Sigmoid colon (tissue), 6 donors: ENCODE measurements at regions not wholly inside any gene's neighbourhood (a gene's known extent, or its start where the extent isn't known, plus 50 kb on each side); places are given as distances from the start of the nearest gene placed in this dataset.

Experiments used
- DNase-seq: peaks from one replicate; pipeline ENCODE4 v3.0.0-alpha.2; 2019
- H3K27ac ChIP-seq, 4 donors: fragments of 200-600 bp; sonication (generic); one replicate each; pipeline ENCODE4 v1.5.1; 2016 to 2019; ENCODE audit warnings: mild to moderate bottlenecking in 1 of 4
- H3K27me3 ChIP-seq, 3 donors: fragments of 200-600 bp; sonication (generic); one replicate each; pipeline ENCODE4 v1.5.1; 2019; ENCODE audit warnings: mild to moderate bottlenecking in 1 of 3
- H3K36me3 ChIP-seq, 4 donors: fragments of 200-600 bp; sonication (generic); one replicate each; pipeline ENCODE4 v1.5.1; 2016 to 2019
- H3K4me1 ChIP-seq, 4 donors: fragments of 200-600 bp; sonication (generic); one replicate each; pipeline ENCODE4 v1.5.1; 2017 to 2019
- H3K4me3 ChIP-seq, 4 donors: fragments of 200-600 bp; sonication (generic); one replicate each; pipeline ENCODE4 v1.5.1; 2017 to 2019; ENCODE audit warnings: mild to moderate bottlenecking in 2 of 4, moderate library complexity in 1 of 4
- H3K9me3 ChIP-seq, 4 donors: fragments of 200-600 bp in 3 of 4; sonication (generic) in 3 of 4; one replicate each; pipeline versions ENCODE4 v1.5.1 to v1.6.1; 2013 to 2019
- EP300 ChIP-seq, 4 donors: sonication (generic); formaldehyde crosslinking; IDR thresholded peaks; one replicate each; pipeline ENCODE4 v1.6.1; 2017; ENCODE audit warnings: antibody characterized with exemption in 4 of 4
- POLR2A ChIP-seq, 2 donors: fragments of 450-650 bp; IDR thresholded peaks; one replicate each; pipeline ENCODE4 v1.6.1; 2016; ENCODE audit warnings: antibody characterized with exemption in 2 of 2, mild to moderate bottlenecking in 2 of 2, moderate library complexity in 2 of 2
- POLR2AphosphoS5 ChIP-seq, 4 donors: sonication (generic); formaldehyde crosslinking; IDR thresholded peaks; one replicate each; pipeline ENCODE4 v1.6.1; 2017; ENCODE audit warnings: antibody characterized with exemption in 4 of 4
- WGBS, 2 donors: extraction: QIAGEN DNeasy Blood & Tissue Kit; methylation state at CpG; one replicate each; pipeline ENCODE4 v1.1.7; 2013; 5-methylcytosine and 5-hydroxymethylcytosine counted together
- intact Hi-C: fragments of 100-400 bp; cut with DNase I; formaldehyde crosslinking; loops from one replicate; pipeline ENCODE4 v1.15.1; 2023
- TF ChIP-seq, protein P1 (sequence below), 4 experiments: fragments of 450-650 bp in 3 of 4; fragments of 200-600 bp in 1 of 4; IDR thresholded peaks; one replicate each; pipeline ENCODE4 v1.5.1; 2016 to 2019; ENCODE audit warnings: antibody characterized with exemption in 4 of 4, mild to moderate bottlenecking in 3 of 4, moderate library complexity in 2 of 4
- donor health status: healthy with polysubstance abuse.
- donor health status: healthy.

DNA sequence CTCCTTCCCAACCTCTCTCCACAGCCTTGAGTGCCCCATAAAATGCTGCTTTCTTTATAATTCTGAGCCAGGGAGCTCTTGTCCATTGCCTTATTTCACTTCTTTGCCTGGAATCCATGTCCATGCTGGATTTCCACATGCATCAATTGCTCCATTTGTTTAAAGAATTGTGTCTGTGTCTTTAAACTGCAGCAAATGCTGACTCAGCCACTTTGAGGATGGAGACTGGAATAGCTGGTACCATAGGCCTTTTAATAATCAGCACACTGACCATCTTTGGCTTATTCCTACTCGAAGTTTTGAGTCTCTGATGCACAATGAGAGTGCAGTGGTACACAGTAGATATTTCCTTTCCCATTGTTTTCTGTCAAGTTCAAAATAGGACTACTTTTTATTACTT lies 318.8 kb downstream of the LRIG3 start:
- Histone ChIP-seq H3K36me3 (no peaks in the 10 kb centered on the region), H3K9me3 (no peaks in the 10 kb centered on the region), H3K4me3 (no peak overlapping the region), H3K27me3 (no peaks in the 10 kb centered on the region), H3K4me1 (no peaks in the 10 kb centered on the region), H3K27ac (no peak overlapping the region)
- DNase-seq = no peak
- WGBS, 2 donors = 51 to 60% methylated on average over 1 of the region's 1 CpG
- TF ChIP-seq, protein P1, sequence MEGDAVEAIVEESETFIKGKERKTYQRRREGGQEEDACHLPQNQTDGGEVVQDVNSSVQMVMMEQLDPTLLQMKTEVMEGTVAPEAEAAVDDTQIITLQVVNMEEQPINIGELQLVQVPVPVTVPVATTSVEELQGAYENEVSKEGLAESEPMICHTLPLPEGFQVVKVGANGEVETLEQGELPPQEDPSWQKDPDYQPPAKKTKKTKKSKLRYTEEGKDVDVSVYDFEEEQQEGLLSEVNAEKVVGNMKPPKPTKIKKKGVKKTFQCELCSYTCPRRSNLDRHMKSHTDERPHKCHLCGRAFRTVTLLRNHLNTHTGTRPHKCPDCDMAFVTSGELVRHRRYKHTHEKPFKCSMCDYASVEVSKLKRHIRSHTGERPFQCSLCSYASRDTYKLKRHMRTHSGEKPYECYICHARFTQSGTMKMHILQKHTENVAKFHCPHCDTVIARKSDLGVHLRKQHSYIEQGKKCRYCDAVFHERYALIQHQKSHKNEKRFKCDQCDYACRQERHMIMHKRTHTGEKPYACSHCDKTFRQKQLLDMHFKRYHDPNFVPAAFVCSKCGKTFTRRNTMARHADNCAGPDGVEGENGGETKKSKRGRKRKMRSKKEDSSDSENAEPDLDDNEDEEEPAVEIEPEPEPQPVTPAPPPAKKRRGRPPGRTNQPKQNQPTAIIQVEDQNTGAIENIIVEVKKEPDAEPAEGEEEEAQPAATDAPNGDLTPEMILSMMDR (IDR thresholded peaks at IDR 0.05) = no peak
- TF ChIP-seq POLR2A (IDR thresholded peaks at IDR 0.05) (no peak), EP300 (IDR thresholded peaks at IDR 0.05) (no peak), POLR2AphosphoS5 (IDR thresholded peaks at IDR 0.05) (no peak)
- intact Hi-C loops = no loop called here

DNA sequence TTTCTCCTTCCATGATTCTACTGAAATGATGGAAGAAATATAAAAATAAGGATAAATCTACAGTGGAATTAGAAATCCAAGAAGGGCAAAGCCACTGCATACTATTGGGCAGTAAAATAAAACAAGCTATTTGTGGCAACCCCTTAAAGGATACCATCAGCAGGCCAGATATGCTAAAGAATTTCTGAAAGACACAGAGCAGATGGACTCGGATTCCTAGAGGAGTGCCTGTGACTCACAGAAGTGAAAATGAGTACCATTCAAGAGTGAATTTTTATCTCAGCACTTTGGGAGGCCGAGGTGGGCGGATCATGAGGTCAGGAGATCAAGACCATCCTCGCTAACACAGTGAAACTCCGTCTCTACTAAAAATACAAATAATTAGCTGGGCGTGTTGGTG lies 318.1 kb downstream of the LRIG3 start:
- intact Hi-C loops = no loop called here
- Histone ChIP-seq H3K27me3 (no peaks in the 10 kb centered on the region), H3K36me3 (no peaks in the 10 kb centered on the region), H3K27ac (no peak overlapping the region), H3K9me3 (no peaks in the 10 kb centered on the region), H3K4me1 (no peaks in the 10 kb centered on the region), H3K4me3 (no peak overlapping the region)
- no peak for DNase-seq
- 86% methylated on average over 6 of the region's 6 CpGs for WGBS, 2 donors
- TF ChIP-seq, protein P1 (IDR thresholded peaks at IDR 0.05) = no peak
- TF ChIP-seq POLR2A (IDR thresholded peaks at IDR 0.05) (no peak), EP300 (IDR thresholded peaks at IDR 0.05) (no peak), POLR2AphosphoS5 (IDR thresholded peaks at IDR 0.05) (no peak)

DNA sequence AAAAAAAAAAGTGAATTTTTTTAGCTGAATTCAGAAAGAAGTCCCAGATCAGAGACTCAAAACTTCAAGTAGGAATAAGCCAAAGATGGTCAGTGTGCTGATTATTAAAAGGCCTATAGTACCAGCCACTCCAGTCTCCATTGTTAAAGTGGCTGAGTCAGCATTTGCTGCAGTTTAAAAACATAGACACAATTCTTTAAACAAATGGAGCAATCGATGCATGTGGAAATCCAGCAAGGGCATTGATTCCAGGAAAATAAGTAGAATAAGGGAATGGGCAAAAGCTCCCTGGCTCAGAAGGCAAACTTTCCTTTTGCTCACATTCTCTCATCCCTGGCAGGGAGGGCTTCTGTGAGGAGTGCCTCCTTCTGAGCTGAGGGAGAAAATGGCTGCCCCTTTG lies 317.6 kb downstream of the LRIG3 start:
- no peaks in the 10 kb centered on the region for H3K4me1 ChIP-seq
- no peak for DNase-seq
- TF ChIP-seq EP300 (IDR thresholded peaks at IDR 0.05) (no peak), POLR2A (IDR thresholded peaks at IDR 0.05) (no peak), POLR2AphosphoS5 (IDR thresholded peaks at IDR 0.05) (no peak)
- TF ChIP-seq, protein P1 (IDR thresholded peaks at IDR 0.05) = no peak
- H3K36me3 ChIP-seq = no peaks in the 10 kb centered on the region
- H3K27me3 ChIP-seq = no peaks in the 10 kb centered on the region
- no peak overlapping the region for H3K4me3 ChIP-seq
- H3K27ac ChIP-seq = no peak overlapping the region
- intact Hi-C loops = no loop called here
- no peaks in the 10 kb centered on the region for H3K9me3 ChIP-seq
- WGBS, 2 donors = 70 to 83% methylated on average over 1 of the region's 1 CpG

DNA sequence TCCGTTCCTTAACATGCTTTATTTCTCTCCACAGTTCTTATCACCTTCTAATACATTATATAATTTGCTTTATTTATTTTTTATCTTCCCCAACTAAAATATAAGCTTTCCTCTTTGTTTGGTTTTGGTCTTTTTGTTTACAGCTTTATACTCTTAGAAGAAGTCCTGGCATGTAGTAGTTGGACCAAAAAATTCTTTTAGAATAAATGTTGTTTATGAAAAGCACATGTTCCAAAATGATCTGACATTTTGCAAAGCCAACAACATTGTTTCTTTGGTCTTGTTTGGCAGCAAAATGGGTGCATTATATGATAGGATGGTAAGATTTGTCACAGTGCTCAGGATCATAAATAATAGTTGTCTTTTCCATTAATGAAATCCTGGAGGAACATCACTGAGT lies 312.5 kb downstream of the LRIG3 start:
- Histone ChIP-seq H3K36me3 (no peaks in the 10 kb centered on the region), H3K9me3 (no peaks in the 10 kb centered on the region), H3K27me3 (no peaks in the 10 kb centered on the region), H3K27ac (no peak overlapping the region), H3K4me3 (no peak overlapping the region), H3K4me1 (no peaks in the 10 kb centered on the region)
- no peak for TF ChIP-seq POLR2A (IDR thresholded peaks at IDR 0.05)
- intact Hi-C loops = no loop called here
- 0 to 48% methylated on average over 1 of the region's 1 CpG for WGBS, 2 donors
- DNase-seq = no peak

DNA sequence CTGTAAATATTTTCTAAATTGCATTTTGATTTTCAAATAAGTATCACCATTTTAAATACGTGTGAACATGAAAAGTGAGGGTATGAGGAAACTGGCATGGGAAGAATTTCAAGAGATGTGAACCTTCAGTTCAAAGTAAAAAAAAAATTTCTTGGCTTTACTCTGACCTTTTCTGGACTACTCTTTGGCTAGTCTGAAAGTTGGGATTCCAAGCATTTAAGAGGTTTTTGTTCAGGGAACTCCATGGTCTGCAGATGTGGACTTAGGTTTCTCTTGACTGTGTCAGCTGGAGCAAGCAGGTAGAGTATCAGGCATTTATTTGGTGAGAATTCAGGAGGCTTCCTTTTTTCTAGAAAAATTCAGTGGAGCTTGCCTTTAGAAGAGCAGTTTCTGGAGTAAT lies 311.6 kb downstream of the LRIG3 start:
- Histone ChIP-seq H3K9me3 (no peaks in the 10 kb centered on the region), H3K27me3 (no peaks in the 10 kb centered on the region), H3K27ac (no peak overlapping the region), H3K36me3 (no peaks in the 10 kb centered on the region), H3K4me1 (no peaks in the 10 kb centered on the region), H3K4me3 (no peak overlapping the region)
- WGBS, 2 donors = 62 to 70% methylated on average over 1 of the region's 1 CpG
- intact Hi-C loops = no loop called here
- TF ChIP-seq EP300 (IDR thresholded peaks at IDR 0.05) = no peak
- TF ChIP-seq POLR2A (IDR thresholded peaks at IDR 0.05) = no peak
- TF ChIP-seq POLR2AphosphoS5 (IDR thresholded peaks at IDR 0.05) = no peak
- DNase-seq = no peak

DNA sequence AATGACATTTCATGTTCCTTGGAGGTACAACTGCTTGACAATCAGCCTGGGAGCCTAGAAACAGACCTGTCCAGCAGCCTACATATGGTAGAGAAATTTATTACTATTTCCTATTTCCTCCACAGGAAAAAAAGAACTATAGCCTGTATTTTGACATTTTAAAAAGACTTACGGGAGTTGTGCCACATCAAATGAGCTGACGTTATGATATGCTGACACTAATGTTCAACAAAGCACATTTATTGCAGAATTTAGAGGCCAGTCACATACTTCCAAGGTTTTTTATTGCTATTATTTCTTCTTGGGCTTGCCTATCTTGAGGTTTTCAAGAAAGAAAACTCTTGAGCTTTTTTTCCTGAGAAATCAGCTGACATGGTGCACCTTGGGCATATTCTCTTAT lies 305.3 kb downstream of the LRIG3 start:
- H3K36me3 ChIP-seq = no peaks in the 10 kb centered on the region
- no peak for DNase-seq
- TF ChIP-seq POLR2A (IDR thresholded peaks at IDR 0.05) = no peak
- TF ChIP-seq, protein P1 (IDR thresholded peaks at IDR 0.05) = no peak
- TF ChIP-seq EP300 (IDR thresholded peaks at IDR 0.05) = no peak
- no peak for TF ChIP-seq POLR2AphosphoS5 (IDR thresholded peaks at IDR 0.05)
- intact Hi-C loops = no loop called here
- no peak overlapping the region for H3K27ac ChIP-seq
- no peaks in the 10 kb centered on the region for H3K27me3 ChIP-seq
- no peaks in the 10 kb centered on the region for H3K9me3 ChIP-seq
- H3K4me1 ChIP-seq = no peaks in the 10 kb centered on the region
- 43 to 50% methylated on average over 2 of the region's 2 CpGs for WGBS, 2 donors
- H3K4me3 ChIP-seq = no peak overlapping the region
